Caco-2 (cell line): ENCODE measurements at regions not wholly inside any gene's neighbourhood (a gene's known extent, or its start where the extent isn't known, plus 50 kb on each side); places are given as distances from the start of the nearest gene placed in this dataset.

Source experiments
- BruUV-seq: library from RNA; stranded (reverse); fragments of 400-500 nt; replicated peaks from 2 replicates; lab custom pipeline; 2021; lab: Mats Ljungman, UMichigan
- CTCF ChIA-PET: fragments of 300-600 bp; sonication (Branson Sonifier 250); formaldehyde crosslinking; loops from one replicate; lab custom pipeline; 2022; ENCODE audit warnings: antibody characterized with exemption; lab: Charles Lee
- POLR2A ChIA-PET: fragments of 300-600 bp; sonication (Branson Sonifier 250); formaldehyde crosslinking; loops from one replicate; lab custom pipeline; 2022; ENCODE audit warnings: antibody characterized with exemption; lab: Charles Lee
- DNase-seq, 2 experiments: peaks; one replicate each; pipeline versions ENCODE4 v3.0.0 to v3.0.0-alpha.2; 2020 to 2022
- H3K27me3 ChIP-seq: replicated peaks from 2 replicates; pipeline ENCODE4 v1.6.0; 2011; ENCODE audit warnings: low read length; ENCODE audit not compliant: control insufficient read depth, insufficient read depth
- H3K36me3 ChIP-seq: 2 replicates; pipeline ENCODE4 v1.5.1; 2011; ENCODE audit warnings: low read length; ENCODE audit not compliant: control insufficient read depth, insufficient read depth
- H3K4me1 ChIP-seq: fragments of 250-450 bp; sonication (Bioruptor Pico); 2 replicates; pipeline ENCODE4 v1.5.1; 2020; ENCODE audit warnings: mild to moderate bottlenecking
- H3K4me3 ChIP-seq: 2 replicates; pipeline ENCODE4 v1.5.1; 2011; ENCODE audit warnings: low read depth, mild to moderate bottlenecking, control low read depth, low read length
- H3K9me3 ChIP-seq: fragments of 250-450 bp; sonication (Bioruptor Pico); 2 replicates; pipeline ENCODE4 v1.5.1; 2020; ENCODE audit warnings: mild to moderate bottlenecking, moderate library complexity
- H3K27ac Mint-ChIP-seq: one replicate; pipeline ENCODE4 v1.8.0; 2022; ENCODE audit warnings: mixed read lengths; ENCODE audit not compliant: unreplicated experiment
- H3K27me3 Mint-ChIP-seq: one replicate; pipeline ENCODE4 v1.8.0; 2022; ENCODE audit warnings: mixed read lengths; ENCODE audit not compliant: insufficient read depth, unreplicated experiment
- H3K36me3 Mint-ChIP-seq: one replicate; pipeline ENCODE4 v1.8.0; 2022; ENCODE audit warnings: mild to moderate bottlenecking, mixed read lengths; ENCODE audit not compliant: insufficient read depth, unreplicated experiment
- H3K4me1 Mint-ChIP-seq: one replicate; pipeline ENCODE4 v1.8.0; 2022; ENCODE audit warnings: low read depth, mixed read lengths; ENCODE audit not compliant: unreplicated experiment
- H3K4me3 Mint-ChIP-seq: one replicate; pipeline ENCODE4 v1.8.0; 2022; ENCODE audit warnings: mild to moderate bottlenecking, moderate library complexity, mixed read lengths; ENCODE audit not compliant: unreplicated experiment
- H3K9me3 Mint-ChIP-seq: one replicate; pipeline ENCODE4 v1.8.0; 2022; ENCODE audit warnings: mixed read lengths; ENCODE audit not compliant: unreplicated experiment
- intact Hi-C: fragments of 100-400 bp; cut with micrococcal nuclease; formaldehyde crosslinking; loops from one replicate; pipeline ENCODE4 v1.10.0; 2022; ENCODE audit not compliant: unreplicated experiment
- TF ChIP-seq, protein P1 (sequence below), 2 experiments: fragments of 200-600 bp in 1 of 2; IDR thresholded peaks; 1 replicate in 1 of 2; 2 replicates in 1 of 2; pipeline versions ENCODE4 v1.5.1 to v1.8.0; 2011 to 2022; ENCODE audit warnings: antibody characterized with exemption in 1 of 2, control low read depth in 1 of 2, inconsistent platforms in 1 of 2, low read depth in 1 of 2, low read length in 1 of 2, mild to moderate bottlenecking in 1 of 2, moderate library complexity in 1 of 2; ENCODE audit not compliant: insufficient read depth in 1 of 2, severe bottlenecking in 1 of 2, unreplicated experiment in 1 of 2

DNA sequence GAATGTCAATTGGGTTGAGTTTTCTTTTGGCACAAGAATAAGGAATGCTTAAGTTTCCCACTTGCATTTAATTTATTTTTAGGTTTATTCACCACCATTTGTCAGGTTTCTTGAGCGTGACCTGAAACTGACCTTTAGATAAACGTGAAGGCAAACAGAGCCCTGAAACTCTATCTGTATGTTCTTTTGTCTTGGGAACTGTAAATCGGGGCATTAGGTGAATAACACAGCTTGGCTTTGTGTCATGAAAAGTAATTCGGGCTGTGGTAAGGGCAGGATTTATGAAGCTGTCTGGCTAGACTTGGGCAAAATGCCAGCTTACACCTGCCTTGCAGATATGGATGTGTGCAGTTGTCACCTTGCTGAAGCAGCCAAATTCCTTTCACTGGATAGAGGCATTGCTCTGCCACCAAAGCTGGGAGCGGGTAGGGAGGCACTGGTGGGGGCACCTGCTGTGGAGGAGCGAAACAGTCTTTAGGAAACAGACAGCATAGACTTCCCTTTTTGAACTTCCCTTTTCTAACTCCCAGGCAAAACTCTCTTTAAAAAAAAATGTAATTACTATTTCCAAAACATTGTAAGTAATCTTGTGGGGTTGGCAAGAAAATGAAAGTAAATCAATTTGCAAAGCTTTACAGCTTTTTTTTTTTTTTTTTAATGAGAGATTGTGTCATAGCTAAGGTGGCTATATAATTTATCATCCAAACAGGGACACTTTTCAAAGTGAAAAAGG is 545.2 kb downstream of the CSNK1G3 start:
- H3K27me3 ChIP-seq, result no peaks in the 10 kb centered on the region
- Mint-ChIP-seq H3K4me3 (no peak overlapping the region), H3K9me3 (no peaks in the 10 kb centered on the region), H3K27me3 (no peaks in the 10 kb centered on the region), H3K4me1 (peaks cover 5% of the 10 kb centered on the region), H3K36me3 (no peaks in the 10 kb centered on the region), H3K27ac (no peak overlapping the region)
- DNase-seq, result no peak
- intact Hi-C loops, result no loop called here
- TF ChIP-seq, protein P1, sequence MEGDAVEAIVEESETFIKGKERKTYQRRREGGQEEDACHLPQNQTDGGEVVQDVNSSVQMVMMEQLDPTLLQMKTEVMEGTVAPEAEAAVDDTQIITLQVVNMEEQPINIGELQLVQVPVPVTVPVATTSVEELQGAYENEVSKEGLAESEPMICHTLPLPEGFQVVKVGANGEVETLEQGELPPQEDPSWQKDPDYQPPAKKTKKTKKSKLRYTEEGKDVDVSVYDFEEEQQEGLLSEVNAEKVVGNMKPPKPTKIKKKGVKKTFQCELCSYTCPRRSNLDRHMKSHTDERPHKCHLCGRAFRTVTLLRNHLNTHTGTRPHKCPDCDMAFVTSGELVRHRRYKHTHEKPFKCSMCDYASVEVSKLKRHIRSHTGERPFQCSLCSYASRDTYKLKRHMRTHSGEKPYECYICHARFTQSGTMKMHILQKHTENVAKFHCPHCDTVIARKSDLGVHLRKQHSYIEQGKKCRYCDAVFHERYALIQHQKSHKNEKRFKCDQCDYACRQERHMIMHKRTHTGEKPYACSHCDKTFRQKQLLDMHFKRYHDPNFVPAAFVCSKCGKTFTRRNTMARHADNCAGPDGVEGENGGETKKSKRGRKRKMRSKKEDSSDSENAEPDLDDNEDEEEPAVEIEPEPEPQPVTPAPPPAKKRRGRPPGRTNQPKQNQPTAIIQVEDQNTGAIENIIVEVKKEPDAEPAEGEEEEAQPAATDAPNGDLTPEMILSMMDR (IDR thresholded peaks at IDR 0.05; ENCODE audit: insufficient read depth in 1 of 2, low read depth in 1 of 2, low read length in 1 of 2, severe bottlenecking in 1 of 2, unreplicated experiment in 1 of 2), result no peak
- no peak overlapping the region for H3K4me3 ChIP-seq
- H3K36me3 ChIP-seq, result no peaks in the 10 kb centered on the region
- no TSS peak for BruUV-seq
- H3K9me3 ChIP-seq, result no peaks in the 10 kb centered on the region
- ChIA-PET POLR2A (no interaction called here), CTCF (no interaction called here)
- no peaks in the 10 kb centered on the region for H3K4me1 ChIP-seq

DNA sequence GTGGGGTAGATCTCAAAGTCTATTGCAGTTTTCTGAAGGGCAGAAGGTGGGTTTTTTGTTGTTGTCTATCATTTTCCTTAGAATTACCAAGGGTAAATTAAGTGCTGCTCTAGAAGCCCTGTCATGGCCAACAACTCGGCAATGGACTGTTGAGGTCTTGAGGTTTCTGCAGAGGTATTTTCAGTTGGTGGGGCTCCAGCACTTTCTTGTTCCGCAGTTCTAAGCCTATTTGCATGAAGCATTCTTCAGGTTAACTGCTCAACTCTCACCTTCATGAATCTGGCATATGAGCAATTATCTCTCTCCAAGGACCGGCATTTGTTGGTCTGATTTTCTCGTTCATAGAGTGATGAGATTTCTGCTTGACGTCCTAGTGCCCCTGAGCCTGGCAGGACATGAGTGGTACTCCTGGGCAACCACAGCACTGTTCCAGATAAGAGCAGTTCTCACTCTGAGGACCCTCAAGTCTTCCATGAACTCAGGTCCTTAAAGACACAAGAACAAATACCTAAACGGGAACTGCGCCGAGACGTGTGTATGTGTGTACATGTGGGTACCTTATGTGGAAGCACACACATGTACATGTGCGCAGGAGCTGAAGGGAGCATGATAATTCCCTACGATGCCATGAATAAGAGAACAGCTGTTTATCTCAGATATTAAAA is 544.5 kb downstream of the CSNK1G3 start:
- BruUV-seq, result no TSS peak
- CTCF ChIA-PET, result no interaction called here
- TF ChIP-seq, protein P1 (IDR thresholded peaks at IDR 0.05; ENCODE audit: insufficient read depth in 1 of 2, low read depth in 1 of 2, low read length in 1 of 2, severe bottlenecking in 1 of 2, unreplicated experiment in 1 of 2), result no peak
- no peak for DNase-seq
- Histone ChIP-seq H3K9me3 (no peaks in the 10 kb centered on the region), H3K4me1 (no peaks in the 10 kb centered on the region), H3K27me3 (no peaks in the 10 kb centered on the region), H3K4me3 (no peak overlapping the region), H3K36me3 (no peaks in the 10 kb centered on the region)
- Mint-ChIP-seq H3K4me3 (no peak overlapping the region), H3K4me1 (peaks cover 5% of the 10 kb centered on the region), H3K27me3 (no peaks in the 10 kb centered on the region), H3K9me3 (no peaks in the 10 kb centered on the region), H3K36me3 (no peaks in the 10 kb centered on the region), H3K27ac (no peak overlapping the region)
- POLR2A ChIA-PET, result no interaction called here
- intact Hi-C loops, result no loop called here

DNA sequence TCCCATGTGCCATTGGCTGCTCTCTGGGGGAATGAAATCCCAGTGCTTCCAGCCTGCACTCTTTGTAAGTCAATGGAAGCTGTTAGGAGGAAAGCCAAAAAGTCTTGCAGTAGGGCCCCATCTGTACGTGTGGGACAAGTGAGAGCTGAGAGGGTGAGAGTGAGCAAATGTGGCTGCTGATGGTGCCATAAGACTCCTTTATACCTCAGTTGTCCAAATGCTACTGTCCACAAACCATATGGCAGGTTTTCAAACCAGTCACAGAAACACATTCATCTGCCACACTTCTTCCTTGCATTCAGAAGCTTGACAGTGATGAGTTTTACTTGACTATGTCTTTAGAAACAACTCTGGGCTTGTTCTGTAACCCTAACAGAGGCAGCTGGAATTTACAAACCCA is 543.8 kb downstream of the CSNK1G3 start:
- Histone ChIP-seq H3K9me3 (no peaks in the 10 kb centered on the region), H3K4me3 (no peak overlapping the region), H3K4me1 (no peaks in the 10 kb centered on the region), H3K27me3 (no peaks in the 10 kb centered on the region), H3K36me3 (no peaks in the 10 kb centered on the region)
- Mint-ChIP-seq H3K4me3 (no peak overlapping the region), H3K9me3 (no peaks in the 10 kb centered on the region), H3K4me1 (peaks cover 5% of the 10 kb centered on the region), H3K27me3 (no peaks in the 10 kb centered on the region), H3K36me3 (no peaks in the 10 kb centered on the region), H3K27ac (no peak overlapping the region)
- ChIA-PET POLR2A (no interaction called here), CTCF (no interaction called here)
- intact Hi-C loops, result no loop called here
- BruUV-seq, result no TSS peak
- no peak for DNase-seq
- TF ChIP-seq, protein P1 (IDR thresholded peaks at IDR 0.05; ENCODE audit: insufficient read depth in 1 of 2, low read depth in 1 of 2, low read length in 1 of 2, severe bottlenecking in 1 of 2, unreplicated experiment in 1 of 2), result no peak
